H9 (cell line): ENCODE measurements at regions not wholly inside any gene's neighbourhood (a gene's known extent, or its start where the extent isn't known, plus 50 kb on each side); places are given as distances from the start of the nearest gene placed in this dataset.

Experiments used
- DNase-seq: peaks from one replicate; pipeline ENCODE4 v3.0.0-alpha.2; 2017
- H2AFZ ChIP-seq: one replicate; pipeline ENCODE4 v1.6.1; 2013; ENCODE audit warnings: mild to moderate bottlenecking, low read length, control low read depth, moderate library complexity
- H2AK5ac ChIP-seq: 2 replicates; pipeline ENCODE4 v1.6.1; 2013; ENCODE audit warnings: low read length, control low read depth, mixed read lengths; ENCODE audit not compliant: insufficient read length
- H2BK120ac ChIP-seq: one replicate; pipeline ENCODE4 v1.6.1; 2013; ENCODE audit warnings: low read depth, mild to moderate bottlenecking, low read length, control low read depth, inconsistent platforms; ENCODE audit not compliant: poor library complexity, severe bottlenecking
- H2BK12ac ChIP-seq: 2 replicates; pipeline ENCODE4 v1.6.1; 2013; ENCODE audit warnings: low read length, control low read depth, mixed read lengths, low read depth; ENCODE audit not compliant: insufficient read length
- H2BK15ac ChIP-seq: 2 replicates; pipeline ENCODE4 v1.6.1; 2013; ENCODE audit warnings: low read depth, low read length, control low read depth
- H2BK20ac ChIP-seq: one replicate; pipeline ENCODE4 v1.6.1; 2013; ENCODE audit warnings: low read depth, mild to moderate bottlenecking, low read length, control low read depth, inconsistent platforms; ENCODE audit not compliant: poor library complexity, severe bottlenecking
- H2BK5ac ChIP-seq: 2 replicates; pipeline ENCODE4 v1.6.1; 2013; ENCODE audit warnings: low read length, control low read depth, mixed read lengths; ENCODE audit not compliant: insufficient read length
- H3K14ac ChIP-seq: 2 replicates; pipeline ENCODE4 v1.6.1; 2013; ENCODE audit warnings: low read length, control low read depth; ENCODE audit not compliant: insufficient read depth
- H3K18ac ChIP-seq: 2 replicates; pipeline ENCODE4 v1.6.1; 2013; ENCODE audit warnings: low read depth, mild to moderate bottlenecking, mixed read lengths, low read length, control low read depth; ENCODE audit not compliant: insufficient read length
- H3K23ac ChIP-seq: 2 replicates; pipeline ENCODE4 v1.6.1; 2013; ENCODE audit warnings: low read length, control low read depth, mixed read lengths, low read depth; ENCODE audit not compliant: insufficient read length
- H3K23me2 ChIP-seq: 2 replicates; pipeline ENCODE4 v1.6.1; 2013; ENCODE audit warnings: low read depth, mild to moderate bottlenecking, mixed read lengths, low read length, control low read depth; ENCODE audit not compliant: insufficient read length, poor library complexity, severe bottlenecking
- H3K27ac ChIP-seq: 2 replicates; pipeline ENCODE4 v1.5.1; 2013; ENCODE audit warnings: low read length, control low read depth, mixed read lengths, low read depth; ENCODE audit not compliant: insufficient read length
- H3K27me3 ChIP-seq: 2 replicates; pipeline ENCODE4 v1.6.1; 2013; ENCODE audit warnings: low read length, control low read depth, inconsistent platforms; ENCODE audit not compliant: insufficient read depth
- H3K4ac ChIP-seq: 2 replicates; pipeline ENCODE4 v1.6.1; 2013; ENCODE audit warnings: low read depth, mild to moderate bottlenecking, control low read depth, inconsistent platforms, low read length, moderate library complexity
- H3K4me1 ChIP-seq: 2 replicates; pipeline ENCODE4 v1.6.1; 2013; ENCODE audit warnings: low read length, control low read depth, inconsistent platforms; ENCODE audit not compliant: insufficient read depth
- H3K4me2 ChIP-seq: 2 replicates; pipeline ENCODE4 v1.6.1; 2013; ENCODE audit warnings: low read length, control low read depth, mixed read lengths; ENCODE audit not compliant: insufficient read length, insufficient read depth
- H3K56ac ChIP-seq: 2 replicates; pipeline ENCODE4 v1.6.1; 2013; ENCODE audit warnings: low read depth, mild to moderate bottlenecking, mixed read lengths, low read length, control low read depth; ENCODE audit not compliant: insufficient read length
- H3K79me1 ChIP-seq: 2 replicates; pipeline ENCODE4 v1.6.1; 2013; ENCODE audit warnings: low read depth, mild to moderate bottlenecking, moderate library complexity, low read length, control low read depth, inconsistent platforms; ENCODE audit not compliant: insufficient read depth, poor library complexity, severe bottlenecking
- H3K79me2 ChIP-seq: 2 replicates; pipeline ENCODE4 v1.6.1; 2013; ENCODE audit warnings: low read length, control low read depth, inconsistent platforms; ENCODE audit not compliant: insufficient read depth
- H3K9ac ChIP-seq: 2 replicates; pipeline ENCODE4 v1.6.1; 2013; ENCODE audit warnings: low read length, control low read depth, mixed read lengths; ENCODE audit not compliant: insufficient read length; ENCODE audit errors: extremely low read depth
- H3K9me3 ChIP-seq: one replicate; pipeline ENCODE4 v1.6.1; 2013; ENCODE audit warnings: low read depth, low read length, inconsistent platforms; ENCODE audit not compliant: control insufficient read depth
- H3T11ph ChIP-seq: one replicate; pipeline ENCODE4 v1.6.1; 2013; ENCODE audit warnings: mild to moderate bottlenecking, low read length, control low read depth, inconsistent platforms
- H4K20me1 ChIP-seq: one replicate; pipeline ENCODE4 v1.6.1; 2013; ENCODE audit not compliant: control insufficient read depth, insufficient read length, insufficient read depth
- H4K5ac ChIP-seq: 2 replicates; pipeline ENCODE4 v1.6.1; 2013; ENCODE audit warnings: low read depth, mild to moderate bottlenecking, mixed read lengths, low read length, control low read depth; ENCODE audit not compliant: insufficient read length
- H4K8ac ChIP-seq: replicated peaks from 2 replicates; pipeline ENCODE4 v1.6.1; 2013; ENCODE audit warnings: low read length, control low read depth, mixed read lengths, low read depth; ENCODE audit not compliant: insufficient read length
- H4K91ac ChIP-seq: 2 replicates; pipeline ENCODE4 v1.6.1; 2013; ENCODE audit warnings: low read depth, mild to moderate bottlenecking, moderate library complexity, mixed read lengths, low read length, control low read depth; ENCODE audit not compliant: insufficient read length
- H3K27ac Mint-ChIP-seq, 3 experiments: 2 replicates in 2 of 3; 3 replicates in 1 of 3; pipeline ENCODE4 v1.8.0; 2020 to 2021; ENCODE audit warnings: mixed read lengths in 3 of 3, mild to moderate bottlenecking in 1 of 3, moderate library complexity in 1 of 3
- H3K27me3 Mint-ChIP-seq: 2 replicates; pipeline ENCODE4 v1.8.0; 2021; ENCODE audit warnings: low read depth, mild to moderate bottlenecking, moderate library complexity, mixed read lengths
- H3K36me3 Mint-ChIP-seq, 3 experiments: 2 replicates in 2 of 3; 3 replicates in 1 of 3; pipeline ENCODE4 v1.8.0; 2020 to 2021; ENCODE audit warnings: low read depth in 3 of 3, mixed read lengths in 3 of 3; ENCODE audit not compliant: insufficient read depth in 1 of 3
- H3K4me1 Mint-ChIP-seq, 2 experiments: 2 replicates each; pipeline ENCODE4 v1.8.0; 2020; ENCODE audit warnings: mixed read lengths in 2 of 2
- H3K4me3 Mint-ChIP-seq, 2 experiments: 2 replicates in 1 of 2; 3 replicates in 1 of 2; pipeline ENCODE4 v1.8.0; 2020 to 2021; ENCODE audit warnings: mild to moderate bottlenecking in 2 of 2, mixed read lengths in 2 of 2, moderate library complexity in 1 of 2
- H3K9me3 Mint-ChIP-seq, 2 experiments: 2 replicates in 1 of 2; 3 replicates in 1 of 2; pipeline ENCODE4 v1.8.0; 2020; ENCODE audit warnings: mild to moderate bottlenecking in 2 of 2, mixed read lengths in 2 of 2, moderate library complexity in 1 of 2
- CTCF ChIP-seq: fragments of 200-600 bp; sonication (generic); conservative IDR thresholded peaks from 3 replicates; pipeline ENCODE4 v1.8.0; 2021; ENCODE audit warnings: antibody characterized with exemption, mild to moderate bottlenecking
- WGBS: extraction: QIAGEN DNeasy Blood & Tissue Kit; methylation state at CpG from one replicate; pipeline ENCODE4 v1.1.7; 2013; ENCODE audit warnings: missing lambda C conversion rate, low lambda C conversion rate, mixed read lengths; ENCODE audit not compliant: insufficient read length; ENCODE audit errors: extremely low coverage; 5-methylcytosine and 5-hydroxymethylcytosine counted together

DNA sequence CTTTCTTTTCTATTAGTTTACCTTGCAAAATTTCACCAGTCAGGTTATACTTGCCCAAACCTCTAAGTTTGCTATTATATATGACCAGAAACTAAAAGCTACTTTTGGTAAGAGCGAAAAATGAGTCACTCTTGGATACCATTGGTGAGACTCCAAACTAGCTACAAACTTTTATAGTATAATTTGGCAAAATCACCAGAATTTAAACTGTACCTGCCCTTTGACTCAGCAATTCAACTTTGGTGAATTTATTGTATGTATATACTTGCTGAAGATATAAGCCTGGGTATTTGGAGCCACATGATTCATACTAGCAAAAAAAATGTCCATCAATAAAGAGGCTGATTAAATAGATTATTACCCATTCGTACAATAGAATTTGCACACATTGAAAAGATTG lies 178.7 kb upstream of the STEAP1 start:
- H3K4me1 Mint-ChIP-seq, result no peaks in the 10 kb centered on the region
- WGBS, result no CpG with 5 or more reads among the region's 2 CpGs
- H3K36me3 Mint-ChIP-seq, result peaks cover 0 to 11% (median 4%) of the 10 kb centered on the region in 3 experiments; a peak in 3 of 7 replicates
- H3K4me3 Mint-ChIP-seq, result no peak overlapping the region
- Histone ChIP-seq H3K18ac (no peak overlapping the region), H3K79me1 (no peaks in the 10 kb centered on the region), H2BK5ac (no peak overlapping the region), H3K27me3 (no peaks in the 10 kb centered on the region), H3K9ac (no peak overlapping the region), H2BK12ac (no peak overlapping the region), H3K4ac (no peak overlapping the region), H2BK15ac (no peak overlapping the region), H4K20me1 (no peaks in the 10 kb centered on the region), H3K23ac (no peak overlapping the region), H3K4me1 (no peaks in the 10 kb centered on the region), H3K27ac (no peak overlapping the region), H3K56ac (no peak overlapping the region), H3K14ac (no peak overlapping the region), H4K91ac (no peak overlapping the region), H2AK5ac (no peak overlapping the region), H3K23me2 (no peaks in the 10 kb centered on the region), H3T11ph (no peak overlapping the region), H2BK120ac (no peak overlapping the region), H3K4me2 (no peak overlapping the region), H2AFZ (no peak overlapping the region), H2BK20ac (no peak overlapping the region), H4K8ac (no peak overlapping the region), H3K79me2 (no peaks in the 10 kb centered on the region), H4K5ac (no peak overlapping the region), H3K9me3 (no peaks in the 10 kb centered on the region)
- H3K9me3 Mint-ChIP-seq, result peaks cover 0 to 10% of the 10 kb centered on the region in 2 experiments; a peak in 1 of 5 replicates
- no peak for TF ChIP-seq CTCF
- no peak for DNase-seq
- H3K27me3 Mint-ChIP-seq, result no peaks in the 10 kb centered on the region
- H3K27ac Mint-ChIP-seq, result no peak overlapping the region
